A549 (cell line): ENCODE measurements at regions not wholly inside any gene's neighbourhood (a gene's known extent, or its start where the extent isn't known, plus 50 kb on each side); places are given as distances from the start of the nearest gene placed in this dataset.

Experiments
- ATAC-seq, 2 experiments: fragments of 200-7000 bp in 1 of 2; fragments of >200 bp in 1 of 2; cut with Nextera tagmentation in 1 of 2; cut with Tn5 transposase in 1 of 2; 3 replicates each; pipeline versions ENCODE4 v1.8.0 to v1.9.1; 2018 to 2020; ENCODE audit warnings: mild to moderate bottlenecking in 1 of 2, moderate library complexity in 1 of 2
- CTCF ChIA-PET: fragments of 300-600 bp; sonication (Branson Sonifier 250); formaldehyde crosslinking; extraction: SDS; loops from one replicate; lab custom pipeline; 2021; ENCODE audit warnings: antibody characterized with exemption, inconsistent platforms; lab: Yijun Ruan, JAX
- POLR2A ChIA-PET: fragments of 350-600 bp; formaldehyde crosslinking; extraction: SDS; loops from one replicate; lab custom pipeline; 2021; ENCODE audit warnings: antibody characterized with exemption, inconsistent platforms; lab: Yijun Ruan, JAX
- DNase-seq, 2 experiments: peaks; one replicate each; pipeline versions ENCODE4 v3.0.0 to v3.0.0-alpha.2; 2011 to 2016; ENCODE audit warnings: low read depth in 1 of 2, low spot score in 1 of 2
- FAIRE-seq: peaks from 2 replicates; lab custom pipeline; 2011; peaks lifted over from hg19 to GRCh38; lab: Jason Lieb, UNC
- H3K27ac ChIP-seq, 2 experiments: fragments of >200 bp; sonication (Bioruptor Twin); formaldehyde crosslinking; 3 replicates each; pipeline ENCODE4 v1.5.1; 2016 to 2017
- H3K4me1 ChIP-seq: fragments of >200 bp; sonication (Bioruptor Twin); formaldehyde crosslinking; 3 replicates; pipeline ENCODE4 v1.6.1; 2016
- H3K4me2 ChIP-seq: fragments of >200 bp; sonication (Bioruptor Twin); formaldehyde crosslinking; 3 replicates; pipeline ENCODE4 v1.6.1; 2016
- H3K4me3 ChIP-seq: fragments of >200 bp; sonication (Bioruptor Twin); formaldehyde crosslinking; 3 replicates; pipeline ENCODE4 v1.5.1; 2016
- H3K9me3 ChIP-seq: fragments of >200 bp; sonication (Bioruptor Twin); formaldehyde crosslinking; 3 replicates; pipeline ENCODE4 v1.6.1; 2016
- EHF ChIP-seq: fragments of 250-450 bp; sonication (Bioruptor Pico); IDR thresholded peaks from 2 replicates; pipeline ENCODE4 v1.5.0; 2020; ENCODE audit warnings: mild to moderate bottlenecking
- FOXS1 ChIP-seq: fragments of 250-450 bp; sonication (Bioruptor Pico); IDR thresholded peaks from 2 replicates; pipeline ENCODE4 v1.5.0; 2020; ENCODE audit warnings: mild to moderate bottlenecking, moderate library complexity
- HES2 ChIP-seq: fragments of >200 bp; sonication (Bioruptor Twin); formaldehyde crosslinking; IDR thresholded peaks from 2 replicates; pipeline ENCODE4 v1.6.1; 2016
- KDM1A ChIP-seq: fragments of 200-600 bp; sonication (generic); IDR thresholded peaks from 2 replicates; pipeline ENCODE4 v1.6.1; 2016; ENCODE audit warnings: low read depth, mild to moderate bottlenecking
- MAX ChIP-seq: IDR thresholded peaks from 2 replicates; pipeline ENCODE4 v1.6.1; 2012
- MYC ChIP-seq: IDR thresholded peaks from 2 replicates; pipeline ENCODE4 v1.6.1; 2012; ENCODE audit warnings: mild to moderate bottlenecking, inconsistent platforms, low read length, improper control_type of control experiment, borderline replicate concordance
- NPAS2 ChIP-seq: fragments of 250-450 bp; sonication (Bioruptor Pico); IDR thresholded peaks from 2 replicates; pipeline ENCODE4 v1.8.0; 2022; ENCODE audit warnings: mild to moderate bottlenecking, moderate library complexity, borderline replicate concordance
- RARB ChIP-seq: fragments of 250-450 bp; sonication (Bioruptor Pico); IDR thresholded peaks from 2 replicates; pipeline ENCODE4 v1.8.0; 2021; ENCODE audit warnings: mild to moderate bottlenecking, moderate library complexity
- REST ChIP-seq: fragments of 200-600 bp; sonication (generic); IDR thresholded peaks from 2 replicates; pipeline ENCODE4 v1.6.1; 2016; ENCODE audit warnings: antibody characterized with exemption, mild to moderate bottlenecking, moderate library complexity
- ZFP36 ChIP-seq: fragments of 450-650 bp; IDR thresholded peaks from 2 replicates; pipeline ENCODE4 v1.6.1; 2014; ENCODE audit warnings: borderline replicate concordance; ENCODE audit not compliant: partially characterized antibody
- ZNF302 ChIP-seq: fragments of 250-450 bp; sonication (Bioruptor Pico); IDR thresholded peaks from 2 replicates; pipeline ENCODE4 v1.9.0; 2021; ENCODE audit warnings: inconsistent platforms, mild to moderate bottlenecking, moderate library complexity
- WGBS: methylation state at CpG from one replicate; pipeline ENCODE4 v1.1.6; 2017; ENCODE audit errors: missing lambda C conversion rate; 5-methylcytosine and 5-hydroxymethylcytosine counted together
- TF ChIP-seq, protein P1 (sequence below): fragments of >200 bp; sonication (Bioruptor Twin); formaldehyde crosslinking; IDR thresholded peaks from 3 replicates; pipeline ENCODE4 v1.6.1; 2016

DNA sequence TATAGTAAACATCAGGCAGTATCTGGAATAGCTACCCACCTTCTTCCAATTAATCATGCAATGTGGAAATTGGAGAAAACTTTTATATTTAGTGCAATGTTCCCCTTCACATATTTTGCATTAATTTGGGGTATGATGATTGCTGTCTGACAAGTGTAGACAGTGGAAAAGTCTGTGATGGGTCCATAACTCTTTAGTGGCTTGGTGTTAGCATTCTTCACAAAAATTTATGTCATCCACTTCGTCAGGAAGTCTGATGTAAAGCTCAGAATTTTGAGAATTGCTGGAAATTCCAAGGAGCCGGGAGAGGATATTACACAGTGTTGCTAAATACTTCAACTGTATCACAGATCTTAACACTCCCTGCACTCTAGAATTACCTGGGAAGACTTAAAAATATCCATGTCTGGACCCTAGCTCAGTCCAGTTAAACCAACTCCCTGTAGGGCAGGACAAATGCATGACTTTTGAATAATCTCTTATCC, 549.7 kb upstream of the PLXNA2 start:
- H3K4me3 ChIP-seq: no peak overlapping the region
- no peaks in the 10 kb centered on the region; the same call in 2 of the 3 replicates for H3K9me3 ChIP-seq
- POLR2A ChIA-PET: interaction anchor here (0.6 kb wide), 1 partner anchor 1744 kb away, joined by 3 read pairs; no protein-coding TSS in a partner anchor
- H3K27ac ChIP-seq: no peak overlapping the region
- peaks cover 3% of the 10 kb centered on the region; the same call in 1 of the 3 replicates for H3K4me1 ChIP-seq
- no peak for TF ChIP-seq MYC
- no peak for TF ChIP-seq ZNF302
- no peak for TF ChIP-seq MAX
- TF ChIP-seq NPAS2: no peak
- TF ChIP-seq RARB (CRISPR knock-in tag): no peak
- TF ChIP-seq REST: no peak
- TF ChIP-seq EHF (CRISPR knock-in tag): no peak
- TF ChIP-seq ZFP36: no peak
- DNase-seq (no peak), ATAC-seq (no peak), FAIRE-seq (no peak)
- WGBS: 31% methylated on average over 2 of the region's 2 CpGs
- H3K4me2 ChIP-seq: no peak overlapping the region
- CTCF ChIA-PET: interaction anchor here (0.8 to 1.0 kb wide), 2 partner anchors 96 to 304 kb away, joined by 3 read pairs; no protein-coding TSS in a partner anchor

GRCh38 chr1:208799186-208799585, 555.0 kb upstream of the PLXNA2 start:
- CTCF ChIA-PET: no interaction called here
- TF ChIP-seq HES2: no peak
- no peak for TF ChIP-seq FOXS1 (CRISPR knock-in tag)
- TF ChIP-seq, protein P1, sequence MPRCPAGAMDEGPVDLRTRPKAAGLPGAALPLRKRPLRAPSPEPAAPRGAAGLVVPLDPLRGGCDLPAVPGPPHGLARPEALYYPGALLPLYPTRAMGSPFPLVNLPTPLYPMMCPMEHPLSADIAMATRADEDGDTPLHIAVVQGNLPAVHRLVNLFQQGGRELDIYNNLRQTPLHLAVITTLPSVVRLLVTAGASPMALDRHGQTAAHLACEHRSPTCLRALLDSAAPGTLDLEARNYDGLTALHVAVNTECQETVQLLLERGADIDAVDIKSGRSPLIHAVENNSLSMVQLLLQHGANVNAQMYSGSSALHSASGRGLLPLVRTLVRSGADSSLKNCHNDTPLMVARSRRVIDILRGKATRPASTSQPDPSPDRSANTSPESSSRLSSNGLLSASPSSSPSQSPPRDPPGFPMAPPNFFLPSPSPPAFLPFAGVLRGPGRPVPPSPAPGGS: no peak
- no peak for TF ChIP-seq KDM1A
- no peak for TF ChIP-seq RARB (CRISPR knock-in tag)
- 12% methylated on average over 1 of the region's 1 CpG for WGBS
- Histone ChIP-seq H3K9me3 (no peaks in the 10 kb centered on the region), H3K4me3 (no peak overlapping the region), H3K4me2 (no peak overlapping the region), H3K4me1 (no peaks in the 10 kb centered on the region), H3K27ac (no peak overlapping the region)
- ATAC-seq (no peak), DNase-seq (no peak), FAIRE-seq (no peak)
- POLR2A ChIA-PET: no interaction called here

DNA sequence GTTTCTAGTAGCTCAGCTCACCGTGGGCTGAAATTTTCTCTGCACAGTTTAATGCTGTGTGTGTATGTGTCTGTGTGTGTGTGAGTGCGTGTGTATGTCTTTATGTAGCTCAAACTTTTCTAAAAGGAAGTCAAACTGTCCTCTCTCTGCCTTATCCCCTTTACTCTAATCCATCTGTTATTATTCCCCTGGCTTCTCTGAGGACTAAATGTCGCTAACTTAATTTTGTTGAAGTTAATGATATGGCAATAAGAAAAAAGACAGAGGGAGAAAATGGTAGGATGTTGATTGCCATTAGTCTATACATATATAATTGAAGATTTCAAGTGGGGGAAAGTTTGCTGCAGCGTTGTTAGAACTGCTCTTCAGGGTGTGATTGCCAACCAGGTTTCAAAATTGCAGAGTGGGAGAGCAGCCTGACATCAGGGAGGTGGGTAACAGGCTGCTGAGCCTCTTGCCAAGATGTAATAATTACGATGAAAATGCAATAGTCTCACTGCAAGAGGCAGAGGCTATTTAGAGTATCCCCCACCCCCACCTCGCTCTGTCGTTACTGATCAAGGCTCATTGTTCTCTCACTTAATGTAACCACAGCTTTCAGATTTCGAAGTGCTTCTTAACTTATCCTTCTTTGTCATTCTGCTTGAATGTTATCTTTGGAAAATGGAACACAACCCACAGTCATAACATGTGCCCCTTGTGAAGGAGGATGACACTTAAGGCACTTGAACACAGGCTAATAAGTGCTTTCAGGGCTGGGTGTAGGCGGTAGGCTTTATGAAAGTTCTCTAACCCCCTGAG, 559.0 kb upstream of the PLXNA2 start:
- Histone ChIP-seq H3K4me3 (no peak overlapping the region), H3K4me2 (no peak overlapping the region), H3K4me1 (no peaks in the 10 kb centered on the region), H3K27ac (no peak overlapping the region), H3K9me3 (no peaks in the 10 kb centered on the region)
- ChIA-PET CTCF (no interaction called here), POLR2A (no interaction called here)
- 10% methylated on average over 9 of the region's 9 CpGs for WGBS
- FAIRE-seq (no peak), ATAC-seq (no peak), DNase-seq (no peak)
- TF ChIP-seq RARB (CRISPR knock-in tag): no peak
